ENCODE measurements at regions not wholly inside any gene's neighbourhood (a gene's known extent, or its start where the extent isn't known, plus 50 kb on each side); places are given as distances from the start of the nearest gene placed in this dataset.

DNA sequence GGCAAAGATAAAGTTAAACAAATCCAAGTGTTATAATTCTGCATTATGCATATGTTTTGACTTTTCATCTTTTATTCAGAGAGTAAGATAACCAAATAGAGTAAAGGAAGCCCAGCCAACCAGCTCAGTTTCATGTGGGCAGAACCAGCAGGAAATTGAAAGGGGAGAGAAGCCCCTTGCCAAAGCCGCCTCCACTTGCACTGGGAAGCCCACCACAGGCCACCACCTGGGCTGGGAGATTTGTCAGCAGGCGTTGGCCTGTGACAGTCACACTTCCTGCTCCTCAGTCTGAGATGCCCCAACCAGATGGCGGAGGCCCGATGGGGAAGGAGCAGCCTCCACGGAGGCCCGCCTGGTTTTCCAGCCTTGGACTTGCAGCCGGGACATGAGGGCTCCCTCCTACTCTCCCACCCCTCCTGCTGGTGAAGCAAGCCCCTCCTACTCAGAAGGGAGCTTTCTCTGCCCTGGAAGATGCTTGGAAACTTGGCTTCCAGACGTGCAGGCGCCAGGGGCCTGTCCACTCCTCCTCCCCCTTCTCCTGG is 166.8 kb upstream of the SULF2 start:
- Mint-ChIP-seq H3K27ac (no peak overlapping the region), H3K4me3 (no peak overlapping the region), H3K9me3 (no peaks in the 10 kb centered on the region), H3K4me1 (no peaks in the 10 kb centered on the region), H3K36me3 (ENCODE audit: low read depth) (no peaks in the 10 kb centered on the region), H3K27me3 (peaks cover 6% of the 10 kb centered on the region)
- no peak for ATAC-seq (replicated peaks)

- Mint-ChIP-seq H3K27me3 (peaks cover 11% of the 10 kb centered on the region), H3K36me3 (ENCODE audit: low read depth) (no peaks in the 10 kb centered on the region), H3K9me3 (no peaks in the 10 kb centered on the region), H3K4me3 (no peak overlapping the region), H3K4me1 (no peaks in the 10 kb centered on the region), H3K27ac (no peak overlapping the region)
- ATAC-seq (replicated peaks), result no peak
These were observed 166.3 kb upstream of the SULF2 start for GRCh38 chr20:47951521-47951971.

DNA sequence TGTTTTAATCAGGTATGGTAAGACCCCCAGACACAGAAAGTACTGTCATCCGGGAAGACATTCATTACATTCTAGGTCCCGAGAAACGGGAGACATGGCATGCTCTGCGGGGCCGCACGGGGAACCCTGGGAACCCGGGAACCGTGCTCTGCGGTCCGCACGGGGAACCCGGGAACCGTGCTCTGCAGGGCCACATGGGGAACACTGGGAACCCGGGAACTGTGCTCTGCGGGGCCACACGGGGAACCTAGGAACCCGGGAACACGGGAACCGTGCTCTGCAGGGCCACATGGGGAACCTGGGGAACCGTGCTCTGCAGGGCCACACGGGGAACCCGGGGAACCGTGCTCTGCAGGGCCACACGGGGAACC is 165.6 kb upstream of the SULF2 start:
- Mint-ChIP-seq H3K27me3 (peaks cover 13% of the 10 kb centered on the region), H3K4me3 (no peak overlapping the region), H3K27ac (no peak overlapping the region), H3K9me3 (no peaks in the 10 kb centered on the region), H3K36me3 (ENCODE audit: low read depth) (no peaks in the 10 kb centered on the region), H3K4me1 (no peaks in the 10 kb centered on the region)
- no peak for ATAC-seq (replicated peaks)

DNA sequence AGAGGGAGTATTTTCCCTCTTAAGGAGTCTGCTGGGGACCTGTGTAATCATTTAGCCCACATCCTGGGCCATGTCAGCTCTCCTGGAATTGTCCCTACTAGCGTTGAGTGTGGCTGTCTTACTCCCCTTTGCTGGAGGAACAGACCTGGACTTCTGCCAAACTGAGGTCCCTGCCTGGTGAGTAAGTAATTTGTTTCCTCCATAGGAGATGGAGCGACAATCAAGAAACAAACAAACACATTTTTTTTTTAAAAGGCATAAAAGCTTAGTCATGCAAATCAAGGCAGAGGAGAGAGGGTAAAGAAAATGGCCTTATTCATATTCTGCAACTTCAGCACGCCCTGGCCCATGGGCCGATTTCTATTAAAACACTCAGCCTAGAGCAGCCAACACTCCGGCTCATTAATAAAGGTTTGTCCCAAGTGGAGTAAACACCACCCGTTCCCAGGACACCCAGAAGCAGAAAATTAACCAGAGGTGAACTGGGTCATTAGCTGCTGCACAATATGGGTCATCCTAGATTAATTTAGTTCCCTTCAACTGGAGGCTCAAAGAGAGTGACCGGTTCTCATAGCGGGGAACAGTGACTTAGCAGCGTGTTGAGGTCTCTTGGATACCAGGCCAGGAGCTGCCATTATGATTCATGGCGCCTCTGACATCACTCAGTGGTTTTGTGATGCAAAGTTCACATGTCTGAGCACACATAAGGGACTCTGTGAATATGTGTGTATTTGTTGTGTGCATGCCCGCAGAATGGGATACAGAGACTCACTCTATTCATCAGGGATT is 165.0 kb upstream of the SULF2 start:
- peaks cover 17% of the 10 kb centered on the region for H3K27me3 Mint-ChIP-seq
- no peaks in the 10 kb centered on the region for H3K4me1 Mint-ChIP-seq
- H3K4me3 Mint-ChIP-seq, result no peak overlapping the region
- H3K27ac Mint-ChIP-seq, result no peak overlapping the region
- no peaks in the 10 kb centered on the region for H3K9me3 Mint-ChIP-seq
- ATAC-seq (replicated peaks), result no peak
- H3K36me3 Mint-ChIP-seq (ENCODE audit: low read depth), result no peaks in the 10 kb centered on the region

- Mint-ChIP-seq H3K4me1 (no peaks in the 10 kb centered on the region), H3K27me3 (peaks cover 17% of the 10 kb centered on the region), H3K27ac (no peak overlapping the region), H3K4me3 (no peak overlapping the region), H3K9me3 (no peaks in the 10 kb centered on the region), H3K36me3 (ENCODE audit: low read depth) (no peaks in the 10 kb centered on the region)
- ATAC-seq (replicated peaks), result no peak
These were observed 163.9 kb upstream of the SULF2 start for GRCh38 chr20:47949230-47949629.

- Mint-ChIP-seq H3K4me3 (no peak overlapping the region), H3K9me3 (no peaks in the 10 kb centered on the region), H3K36me3 (ENCODE audit: low read depth) (no peaks in the 10 kb centered on the region), H3K27ac (no peak overlapping the region), H3K27me3 (peaks cover 16% of the 10 kb centered on the region), H3K4me1 (no peaks in the 10 kb centered on the region)
- no peak for ATAC-seq (replicated peaks)
These were observed 159.4 kb upstream of the SULF2 start for GRCh38 chr20:47944682-47945081.

DNA sequence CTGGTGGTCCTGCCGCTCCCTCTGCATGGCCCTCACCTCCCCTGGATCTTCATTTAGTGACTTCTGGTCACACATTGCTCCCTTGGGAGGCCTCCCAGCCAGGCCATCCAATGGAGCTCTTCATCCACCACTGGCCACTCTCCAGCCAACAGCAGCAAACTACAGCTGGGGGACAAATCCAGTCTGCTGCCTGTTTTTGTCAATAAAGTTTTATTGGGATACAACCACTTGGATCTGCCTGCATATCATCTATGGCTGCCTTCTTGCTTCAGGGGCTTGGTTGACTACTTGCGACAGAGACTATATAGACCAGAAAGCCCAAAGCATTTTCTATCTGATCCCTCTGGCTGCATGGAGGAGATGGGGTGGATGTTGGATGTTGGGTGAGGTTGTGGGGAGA is 156.6 kb upstream of the SULF2 start:
- H3K9me3 Mint-ChIP-seq, result no peaks in the 10 kb centered on the region
- no peaks in the 10 kb centered on the region for H3K4me1 Mint-ChIP-seq
- H3K4me3 Mint-ChIP-seq, result no peak overlapping the region
- peaks cover 18% of the 10 kb centered on the region for H3K27me3 Mint-ChIP-seq
- H3K36me3 Mint-ChIP-seq (ENCODE audit: low read depth), result no peaks in the 10 kb centered on the region
- H3K27ac Mint-ChIP-seq, result no peak overlapping the region
- ATAC-seq (replicated peaks), result no peak

DNA sequence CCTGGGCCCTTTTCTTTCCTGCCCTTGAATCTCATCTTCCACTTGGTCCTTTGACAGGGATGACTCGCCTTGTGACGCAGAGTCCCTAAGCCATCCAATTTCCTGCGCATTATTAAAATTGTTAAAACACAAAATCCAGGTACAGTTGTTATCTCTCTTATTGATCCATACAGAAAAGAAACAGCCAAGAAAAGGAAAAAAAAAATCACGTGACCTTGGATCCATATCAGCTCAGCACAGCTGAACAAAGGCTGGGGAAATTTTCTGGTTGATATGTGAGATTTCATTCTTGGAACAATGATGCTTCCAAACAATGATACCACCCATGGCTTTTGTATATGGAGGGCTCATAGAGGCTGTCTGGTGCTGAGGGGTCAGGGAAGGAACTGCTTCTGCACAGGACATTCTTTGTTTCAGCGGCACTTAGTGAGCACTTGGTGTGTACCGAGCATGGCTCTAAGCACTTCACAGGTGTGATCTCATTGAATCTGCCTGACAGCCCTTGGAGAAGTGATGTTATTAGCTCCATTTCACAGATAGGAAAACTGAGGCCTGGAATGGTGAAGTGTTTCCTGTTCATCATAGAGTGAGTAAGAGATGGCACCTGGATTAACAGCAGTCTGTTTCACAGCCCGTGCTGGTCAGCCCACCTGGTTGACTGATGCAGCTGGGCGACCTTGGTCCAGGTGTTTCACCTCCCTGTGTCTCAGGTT is 155.0 kb upstream of the SULF2 start:
- no peak overlapping the region for H3K27ac Mint-ChIP-seq
- ATAC-seq (replicated peaks), result no peak
- H3K4me1 Mint-ChIP-seq, result no peaks in the 10 kb centered on the region
- no peak overlapping the region for H3K4me3 Mint-ChIP-seq
- no peaks in the 10 kb centered on the region for H3K9me3 Mint-ChIP-seq
- no peaks in the 10 kb centered on the region for H3K36me3 Mint-ChIP-seq (ENCODE audit: low read depth)
- peaks cover 20% of the 10 kb centered on the region for H3K27me3 Mint-ChIP-seq

DNA sequence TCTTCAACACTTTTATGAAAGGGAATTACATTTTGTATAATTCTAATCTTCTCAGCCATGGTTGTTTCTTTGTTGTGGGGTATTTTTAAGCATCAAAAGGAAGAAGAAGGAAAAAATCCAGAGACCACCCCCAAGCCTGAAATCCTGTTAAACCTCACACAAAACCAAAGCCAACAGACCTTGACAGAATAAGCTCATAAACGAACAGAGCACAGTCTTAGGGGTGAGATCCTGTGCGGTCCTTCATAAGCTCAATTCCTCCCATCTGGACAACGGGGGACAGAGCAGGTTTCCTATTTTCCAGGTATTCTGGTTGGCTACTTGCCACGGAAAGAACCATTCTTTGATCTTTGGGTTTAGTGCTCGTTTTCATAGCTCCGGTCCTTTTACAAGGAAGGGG is 151.3 kb upstream of the SULF2 start:
- Mint-ChIP-seq H3K9me3 (no peaks in the 10 kb centered on the region), H3K27me3 (peaks cover 26% of the 10 kb centered on the region), H3K36me3 (ENCODE audit: low read depth) (no peaks in the 10 kb centered on the region), H3K4me3 (no peak overlapping the region), H3K27ac (no peak overlapping the region), H3K4me1 (no peaks in the 10 kb centered on the region)
- no peak for ATAC-seq (replicated peaks)

DNA sequence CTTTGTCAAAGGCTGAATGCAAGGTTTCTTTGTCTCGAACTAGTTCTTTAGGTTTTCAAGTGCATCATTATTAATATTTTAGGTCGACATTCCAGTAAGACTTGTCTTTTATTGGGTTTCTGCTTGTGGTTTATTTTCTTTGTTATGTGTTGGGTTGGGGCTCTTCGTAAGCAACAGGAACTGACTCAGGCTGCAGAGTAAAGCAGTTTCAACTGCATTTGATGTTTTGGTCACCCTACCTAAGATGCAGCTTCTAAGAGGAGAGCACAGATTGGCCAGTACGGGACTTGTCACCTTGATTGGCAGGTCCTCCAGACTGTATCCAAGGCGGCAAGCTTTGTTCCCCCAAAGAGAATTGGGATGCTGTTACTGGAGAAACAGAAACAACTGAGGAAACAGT is 149.5 kb upstream of the SULF2 start:
- no peak overlapping the region for H3K4me3 Mint-ChIP-seq
- no peaks in the 10 kb centered on the region for H3K9me3 Mint-ChIP-seq

GRCh38 chr20:47931443-47931842 is 146.2 kb upstream of the SULF2 start:
- Mint-ChIP-seq H3K4me1 (no peaks in the 10 kb centered on the region), H3K36me3 (ENCODE audit: low read depth) (no peaks in the 10 kb centered on the region), H3K27me3 (peaks cover 21% of the 10 kb centered on the region), H3K27ac (no peak overlapping the region), H3K4me3 (no peak overlapping the region), H3K9me3 (no peaks in the 10 kb centered on the region)
- ATAC-seq (replicated peaks), result no peak

More for the DNA sequence above, 149.5 kb upstream of the SULF2 start:
- Mint-ChIP-seq H3K27me3 (peaks cover 30% of the 10 kb centered on the region), H3K27ac (no peak overlapping the region), H3K4me1 (no peaks in the 10 kb centered on the region), H3K36me3 (ENCODE audit: low read depth) (no peaks in the 10 kb centered on the region)
- ATAC-seq (replicated peaks), result no peak

- Mint-ChIP-seq H3K4me1 (no peaks in the 10 kb centered on the region), H3K27ac (no peak overlapping the region), H3K36me3 (ENCODE audit: low read depth) (no peaks in the 10 kb centered on the region), H3K9me3 (no peaks in the 10 kb centered on the region), H3K27me3 (peaks cover 19% of the 10 kb centered on the region), H3K4me3 (no peak overlapping the region)
- no peak for ATAC-seq (replicated peaks)
These were observed 145.7 kb upstream of the SULF2 start for GRCh38 chr20:47931002-47931401.

DNA sequence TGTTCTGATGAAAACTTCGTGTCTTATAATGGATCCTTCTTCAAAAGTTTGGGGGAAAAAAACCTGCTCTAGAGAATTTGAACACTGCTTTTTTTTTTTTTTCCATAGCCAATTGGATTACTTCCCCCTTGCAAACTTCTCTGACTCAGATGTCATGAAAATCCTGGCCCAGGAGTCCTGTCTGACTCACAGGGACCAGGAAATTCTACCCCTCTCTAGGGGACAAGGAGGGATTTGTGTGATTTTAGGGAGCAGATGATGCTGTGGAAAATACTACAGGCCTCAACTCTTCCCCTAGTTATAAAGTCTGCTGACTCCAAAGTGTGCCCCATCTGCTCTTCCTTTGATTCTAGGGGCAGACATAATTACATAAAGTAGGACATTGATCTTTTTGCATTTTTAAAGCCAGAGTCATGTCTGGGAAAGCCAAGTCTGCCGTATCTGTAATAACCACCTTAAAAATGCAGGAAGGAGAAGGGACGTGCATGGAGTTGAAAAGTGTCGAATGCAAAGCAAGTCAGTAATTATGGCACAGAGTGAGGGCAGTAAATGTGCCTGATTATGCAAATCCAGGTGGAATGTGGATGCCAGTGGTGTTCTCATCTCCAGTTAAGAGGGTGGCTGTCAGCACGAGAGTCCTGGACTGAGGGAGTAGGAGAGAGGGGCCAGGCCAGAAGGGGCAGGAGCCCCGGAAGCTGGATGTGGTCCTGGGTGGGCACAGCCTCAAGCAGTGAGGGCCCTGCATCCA is 144.3 kb upstream of the SULF2 start:
- H3K36me3 Mint-ChIP-seq (ENCODE audit: low read depth), result no peaks in the 10 kb centered on the region
- no peaks in the 10 kb centered on the region for H3K4me1 Mint-ChIP-seq
- ATAC-seq (replicated peaks), result no peak
- H3K27me3 Mint-ChIP-seq, result peaks cover 9% of the 10 kb centered on the region
- H3K27ac Mint-ChIP-seq, result no peak overlapping the region
- no peaks in the 10 kb centered on the region for H3K9me3 Mint-ChIP-seq
- H3K4me3 Mint-ChIP-seq, result no peak overlapping the region

GRCh38 chr20:47927944-47928343 is 142.7 kb upstream of the SULF2 start:
- ATAC-seq (replicated peaks), result no peak
- Mint-ChIP-seq H3K9me3 (no peaks in the 10 kb centered on the region), H3K4me1 (no peaks in the 10 kb centered on the region), H3K27me3 (peaks cover 9% of the 10 kb centered on the region), H3K27ac (no peak overlapping the region), H3K36me3 (ENCODE audit: low read depth) (no peaks in the 10 kb centered on the region), H3K4me3 (no peak overlapping the region)

Data from activated T-helper 17 cell treated with anti-CD3 and anti-CD28 coated beads, Interleukin-2, amount 50 U/mL, for 72 hours (primary cell).